ENCODE measurements at regions not wholly inside any gene's neighbourhood (a gene's known extent, or its start where the extent isn't known, plus 50 kb on each side); places are given as distances from the start of the nearest gene placed in this dataset.

DNA sequence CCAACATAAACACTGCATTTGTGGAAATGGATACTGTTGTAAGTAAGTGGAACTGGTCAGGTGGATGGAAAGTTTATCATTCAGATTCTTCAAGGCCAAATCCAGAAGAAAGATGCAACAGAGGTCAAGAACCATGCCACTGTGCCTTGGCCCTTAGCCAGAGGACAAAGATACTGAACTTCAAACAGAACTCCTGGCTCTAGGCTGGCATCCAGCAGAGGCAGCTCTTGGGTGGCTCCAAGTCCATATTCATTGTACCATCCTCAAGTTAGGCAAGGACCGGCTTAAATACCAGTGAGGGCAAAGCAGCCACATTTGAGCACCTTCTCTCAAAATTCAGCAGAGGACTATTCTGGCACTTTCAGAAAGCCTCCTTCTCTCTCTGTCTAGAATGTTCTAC lies 53.2 kb downstream of the DNAAF9 start:
- DNase-seq: no peak

- DNase-seq: no peak
These were observed 53.8 kb downstream of the DNAAF9 start for GRCh38 chr20:3353646-3354045.

DNA sequence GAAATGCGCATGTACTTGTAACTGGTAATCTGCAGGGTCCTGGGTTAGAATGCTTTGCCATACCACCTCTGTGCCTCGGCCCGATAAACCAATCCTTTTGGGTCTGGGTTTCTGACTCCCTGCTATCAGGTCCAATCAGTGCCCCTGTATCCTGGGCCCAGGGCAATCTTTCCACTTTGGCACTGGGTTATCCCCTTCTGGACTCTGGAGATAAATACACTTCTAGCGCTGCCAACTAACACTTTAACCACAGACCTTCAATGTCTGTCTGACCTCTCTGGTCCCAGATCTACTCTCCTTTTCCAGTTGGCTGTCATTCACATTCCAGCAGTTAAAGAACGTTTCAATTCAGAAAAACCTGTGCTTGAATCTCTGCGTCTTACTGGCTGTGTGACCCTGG lies 55.3 kb downstream of the DNAAF9 start:
- DNase-seq: no peak

- no peak for DNase-seq
These were observed 57.0 kb downstream of the DNAAF9 start for GRCh38 chr20:3350422-3350821.

GRCh38 chr20:3349786-3350185 lies 57.7 kb downstream of the DNAAF9 start:
- no peak for DNase-seq

GRCh38 chr20:3342766-3343165 lies 64.7 kb downstream of the DNAAF9 start:
- DNase-seq: no peak

- DNase-seq: peak; percentile 51 to 65 (median 60)
These were observed 67.0 kb downstream of the DNAAF9 start for GRCh38 chr20:3340443-3340842.

GRCh38 chr20:3339571-3339970 lies 67.9 kb downstream of the DNAAF9 start:
- no peak for DNase-seq

- DNase-seq: no peak
These were observed 68.4 kb downstream of the DNAAF9 start for GRCh38 chr20:3339076-3339475.

GRCh38 chr20:3334156-3334943 lies 73.1 kb downstream of the DNAAF9 start:
- no peak for DNase-seq

- no peak for DNase-seq
These were observed 77.3 kb downstream of the DNAAF9 start for GRCh38 chr20:3330046-3330741.

GRCh38 chr20:3328501-3328900 lies 79.0 kb downstream of the DNAAF9 start:
- no peak for DNase-seq

GRCh38 chr20:3326779-3327521 lies 80.5 kb downstream of the DNAAF9 start:
- DNase-seq: no peak

DNA sequence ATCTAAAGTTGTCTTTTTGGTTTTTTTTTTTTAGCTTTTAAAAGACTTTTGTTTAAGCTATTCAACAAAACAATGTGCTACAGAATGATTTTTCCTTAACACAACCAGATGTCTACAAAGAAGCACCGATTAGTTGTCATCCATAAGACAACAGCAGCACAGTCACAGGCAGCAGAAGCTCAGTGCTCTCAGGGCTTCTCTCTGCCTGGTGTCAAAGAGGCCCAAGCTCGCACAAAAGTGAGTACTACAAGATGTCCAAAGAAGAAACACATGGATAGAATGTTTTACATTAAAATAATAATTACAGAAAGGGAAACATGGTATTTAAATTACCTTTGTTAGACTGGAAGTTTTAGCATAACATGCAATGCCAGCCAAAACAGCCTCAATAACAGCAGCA lies 81.6 kb downstream of the DNAAF9 start:
- no peak for DNase-seq

GRCh38 chr20:3323398-3323797 lies 84.1 kb downstream of the DNAAF9 start:
- DNase-seq: peak; percentile 24 to 49 (median 39)

DNA sequence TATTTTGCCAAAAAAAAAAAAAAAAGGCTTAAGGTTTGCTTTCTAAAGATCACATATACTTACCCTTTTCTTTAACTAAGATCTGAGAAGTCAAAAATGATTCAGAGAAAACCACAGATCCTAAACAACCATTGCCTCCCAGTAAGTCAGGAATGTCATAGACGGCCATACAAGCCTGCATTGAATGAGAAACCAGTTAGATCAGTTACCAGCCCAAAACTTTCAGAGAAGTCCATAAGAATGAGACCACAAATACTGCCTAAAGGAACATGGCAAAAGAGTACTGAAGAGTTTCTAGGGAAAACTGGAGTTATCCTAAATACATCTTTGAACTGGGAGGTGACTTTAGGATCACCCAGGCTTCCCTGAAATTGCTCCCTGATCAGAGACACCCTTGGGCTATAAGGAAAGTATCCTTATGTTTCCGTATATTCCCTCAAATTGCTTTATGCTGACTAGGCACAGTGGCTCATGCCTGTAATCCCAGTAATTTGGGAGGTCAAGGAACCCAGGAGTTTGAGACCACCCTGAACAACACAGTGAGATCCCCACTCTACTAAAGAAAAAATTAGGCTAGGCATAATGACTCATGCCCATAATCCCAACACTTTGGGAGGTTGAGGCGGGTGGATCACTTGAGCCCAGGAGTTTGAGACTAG lies 79.4 kb upstream of the SLC4A11 start:
- no peak for DNase-seq

- peak in 1 of 3 donors; percentile 39 for DNase-seq
These were observed 77.1 kb upstream of the SLC4A11 start for GRCh38 chr20:3316136-3316535.

- DNase-seq: no peak
These were observed 76.1 kb upstream of the SLC4A11 start for GRCh38 chr20:3315136-3315535.

- no peak for DNase-seq
These were observed 75.4 kb upstream of the SLC4A11 start for GRCh38 chr20:3314391-3314790.

- peak in 1 of 3 donors; percentile 17 for DNase-seq
These were observed 74.7 kb upstream of the SLC4A11 start for GRCh38 chr20:3313683-3314065.

DNA sequence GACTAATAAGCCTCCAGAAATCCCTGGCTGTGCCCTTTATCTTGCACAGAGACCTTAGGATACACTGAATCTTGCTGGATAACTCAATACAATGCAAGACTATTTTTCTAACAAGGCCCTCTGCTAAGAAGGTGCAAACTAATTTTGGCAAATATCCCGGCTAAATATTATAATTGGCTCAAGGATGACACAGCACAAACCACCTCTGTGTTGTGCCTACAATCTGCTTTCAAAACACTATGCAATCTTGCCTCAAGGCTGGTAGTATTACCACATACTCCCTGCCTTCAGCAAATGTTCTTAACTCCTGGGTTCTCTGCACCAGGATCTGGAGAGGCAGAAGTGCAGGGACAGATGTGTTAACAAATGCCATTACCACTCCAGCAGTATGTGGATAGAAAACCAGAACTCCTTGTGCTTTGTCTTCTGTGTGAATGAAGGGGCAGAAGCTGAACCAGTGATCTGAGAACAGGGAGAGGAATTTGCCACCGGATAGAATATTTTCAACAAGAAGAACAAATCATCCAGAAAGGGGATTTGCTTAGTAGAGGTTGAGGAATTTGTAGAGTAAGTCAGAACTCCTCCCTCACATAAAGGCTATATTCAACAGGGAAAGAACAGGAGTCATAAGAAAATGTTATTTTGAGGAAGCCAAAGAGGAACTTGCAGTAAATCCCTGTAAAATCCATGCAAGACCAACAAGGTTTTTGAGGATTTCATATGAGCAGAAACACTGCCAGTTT lies 74.1 kb upstream of the SLC4A11 start:
- peak; percentile 48 to 57 (median 50) for DNase-seq

DNA sequence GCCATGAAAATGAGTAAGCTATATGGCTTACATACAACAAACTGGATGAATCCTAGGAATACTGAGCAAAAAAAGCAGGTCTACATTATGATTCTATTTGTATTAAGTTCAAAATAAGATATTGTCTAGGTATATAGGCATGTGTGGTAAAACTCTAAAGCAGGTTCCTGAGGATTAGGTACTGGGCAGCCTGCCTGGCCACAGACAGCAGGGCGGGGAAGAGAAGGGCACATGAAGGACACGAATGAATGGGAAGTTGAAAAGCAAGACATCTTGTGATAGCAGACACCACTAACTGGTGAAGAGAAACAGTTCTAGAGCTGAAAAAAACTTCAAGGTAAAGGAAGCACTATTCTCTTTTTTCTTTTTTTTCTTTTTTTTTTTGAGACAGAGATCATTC lies 72.6 kb upstream of the SLC4A11 start:
- no peak for DNase-seq

All from suppressor macrophage treated with lipopolysaccharide for 1 hour (primary cell).